NCI-H2029 (cell line): ENCODE measurements at regions not wholly inside any gene's neighbourhood (a gene's known extent, or its start where the extent isn't known, plus 50 kb on each side); places are given as distances from the start of the nearest gene placed in this dataset.

Experiments used
- DNase-seq: peaks from one replicate; lab custom pipeline; 2025; lab: John Stamatoyannopoulos, UW

DNA sequence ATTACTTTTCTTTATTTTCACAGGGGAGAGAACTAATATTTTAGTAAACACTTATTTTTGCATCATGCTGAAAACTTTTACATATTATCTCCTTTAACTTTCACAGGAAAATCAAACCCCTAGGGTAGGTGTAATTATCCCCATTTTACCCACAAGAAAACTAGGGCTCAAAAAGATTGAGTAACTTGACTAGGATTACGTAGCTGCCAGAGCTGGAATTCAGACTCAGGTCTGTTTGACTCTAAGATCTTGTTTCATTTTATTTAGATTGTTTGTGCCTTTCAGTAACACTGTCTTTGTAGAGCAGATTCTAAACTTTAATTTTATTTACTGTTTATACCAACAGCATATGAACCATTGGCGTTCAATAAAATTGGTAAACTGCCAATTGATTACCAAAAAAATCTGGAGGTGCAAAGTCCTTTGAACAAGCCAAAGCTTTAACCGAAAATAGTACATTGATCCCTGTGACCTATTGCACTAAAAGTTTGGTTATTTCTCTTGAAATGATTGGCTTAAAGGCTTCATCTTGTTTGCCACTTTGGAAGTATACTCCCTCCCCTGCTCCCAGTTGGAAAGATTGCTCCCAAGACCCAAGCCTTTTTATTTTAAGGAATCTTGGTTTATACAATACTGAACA, 71.0 kb upstream of the WDR26 start:
- no peak for DNase-seq

DNA sequence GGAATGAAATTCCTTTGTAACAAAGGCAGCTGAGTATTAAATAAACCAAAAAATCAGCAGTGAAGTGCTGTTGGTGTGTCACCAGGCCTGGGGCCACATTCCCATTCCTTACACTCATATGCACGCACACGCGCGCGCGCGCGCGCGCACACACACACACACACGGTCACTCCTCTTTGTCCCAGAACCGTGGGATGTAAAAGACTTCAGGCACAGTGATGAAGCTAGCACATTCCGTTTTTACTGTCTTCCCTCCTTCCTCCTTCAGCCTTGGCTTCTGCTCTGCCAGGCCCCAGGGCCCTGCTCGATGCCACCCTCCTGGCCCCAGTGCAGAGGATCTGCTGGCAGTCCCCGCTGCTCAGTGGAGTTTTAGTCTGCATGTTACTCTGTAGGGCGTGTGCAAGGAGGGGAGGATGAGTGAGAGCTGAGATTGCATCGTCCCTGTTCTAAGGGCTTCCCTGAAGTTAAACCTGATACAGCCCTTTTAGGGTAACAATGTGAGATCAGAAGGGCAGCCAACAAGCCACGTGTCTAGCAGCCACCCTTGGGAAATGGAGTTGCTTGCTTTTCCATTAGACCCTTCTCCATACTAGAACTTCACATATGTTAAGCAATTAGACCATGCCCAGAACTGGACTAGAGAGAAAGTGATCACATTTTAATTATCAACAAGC, 71.7 kb upstream of the WDR26 start:
- no peak for DNase-seq

- DNase-seq, result no peak
Measured at GRCh38 chr1:224507771-224508523, 73.3 kb upstream of the WDR26 start.

DNA sequence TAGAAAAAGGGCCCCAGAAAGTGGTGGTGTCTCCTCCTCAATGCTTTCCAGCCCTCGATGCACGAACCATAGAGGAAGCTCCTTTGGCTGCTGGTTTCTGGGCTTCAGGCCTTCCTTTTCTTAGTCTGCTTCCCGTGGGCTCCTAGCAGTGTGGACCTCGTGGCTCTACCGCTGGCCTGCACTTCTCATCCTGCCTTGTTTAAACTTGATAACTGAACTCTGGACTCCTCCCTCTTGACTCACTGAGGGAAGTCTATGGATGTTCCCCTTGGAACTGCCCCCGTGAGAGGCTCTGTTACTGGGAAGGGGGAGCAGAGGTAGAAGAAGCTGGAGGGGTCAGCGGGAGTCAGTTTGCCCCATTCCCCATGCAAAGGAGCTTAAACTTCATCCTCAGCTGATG, 75.3 kb upstream of the WDR26 start:
- DNase-seq, result no peak

DNA sequence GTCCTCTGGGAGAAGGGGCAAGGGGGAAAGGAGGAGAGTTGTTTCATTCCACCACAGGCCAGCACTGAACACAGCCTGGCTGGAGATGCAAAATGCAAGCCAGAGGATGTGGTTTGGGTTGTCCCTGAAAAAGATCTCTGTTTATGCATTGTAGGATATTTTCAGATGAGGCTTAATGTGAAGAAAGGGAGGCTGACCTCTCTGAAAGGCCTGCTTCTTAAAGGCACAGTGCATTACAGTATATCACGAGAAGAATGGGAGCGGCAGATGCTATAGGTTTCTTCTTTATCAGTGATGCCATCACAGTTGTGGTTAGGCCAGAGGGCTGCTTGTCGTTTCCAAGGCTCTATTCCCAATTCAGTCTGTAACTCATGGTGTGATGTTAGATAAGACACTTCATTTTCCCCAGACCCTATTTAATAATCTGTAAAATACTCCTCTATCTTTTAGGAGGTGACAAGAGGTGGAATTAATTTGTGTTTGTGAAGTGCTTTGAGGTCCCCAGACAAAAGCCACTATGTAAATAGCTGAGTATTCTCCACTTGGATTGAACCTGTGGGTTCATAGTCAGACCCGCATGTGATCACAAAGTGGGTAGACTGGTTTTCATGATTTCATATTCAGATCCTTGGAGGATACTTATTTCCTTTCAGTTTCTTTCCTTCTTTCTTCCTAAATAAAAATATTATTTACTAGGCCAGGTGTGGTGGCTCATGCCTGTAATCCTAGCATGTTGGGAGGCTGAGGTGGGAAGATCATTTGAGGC, 76.5 kb upstream of the WDR26 start:
- no peak for DNase-seq

DNA sequence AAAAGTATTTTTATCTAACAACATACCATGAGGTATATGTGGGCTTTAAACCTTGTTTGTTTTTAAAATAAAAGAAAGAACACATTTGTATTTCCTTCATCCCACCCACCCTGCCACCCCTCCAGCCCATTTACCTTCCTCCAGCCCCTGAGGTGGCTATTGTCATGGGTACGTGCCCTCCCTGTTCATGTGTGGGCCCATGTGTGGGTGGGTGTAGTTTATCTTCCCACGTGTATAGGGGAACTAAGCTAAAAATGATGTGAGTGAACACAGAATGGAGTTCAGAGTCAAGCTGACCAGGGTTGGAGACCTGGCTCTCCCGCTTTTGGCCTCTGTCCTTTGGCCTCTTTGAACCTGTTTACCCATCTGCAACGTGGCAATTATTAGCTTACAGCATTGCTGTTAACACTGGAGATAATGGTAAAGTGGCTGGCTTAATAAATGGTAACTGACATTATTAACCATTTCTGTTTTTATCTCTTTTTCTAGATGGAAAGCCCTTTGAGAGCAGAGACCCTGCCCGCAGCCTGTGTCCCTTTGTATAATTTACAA, 78.1 kb upstream of the WDR26 start:
- DNase-seq, result no peak

DNA sequence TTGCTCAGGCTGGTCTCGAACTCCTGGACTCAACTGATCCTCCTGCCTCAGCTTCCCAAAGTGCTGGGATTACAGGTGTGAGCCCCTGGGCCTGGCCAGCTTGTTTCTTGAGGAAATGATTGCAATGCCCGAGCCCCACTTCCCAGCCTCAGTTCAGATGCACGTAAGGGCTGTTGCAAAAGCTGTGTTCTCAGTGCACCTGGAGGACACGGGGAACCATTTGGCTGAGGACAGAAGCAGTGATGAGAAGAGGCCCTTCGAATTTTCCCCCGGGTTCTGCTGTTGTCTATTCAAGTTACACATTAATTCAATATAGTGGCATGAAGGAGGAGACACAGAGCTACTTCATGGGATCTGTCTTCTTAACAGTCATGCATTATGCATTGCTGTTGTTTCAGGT, 78.8 kb upstream of the WDR26 start:
- DNase-seq, result no peak

DNA sequence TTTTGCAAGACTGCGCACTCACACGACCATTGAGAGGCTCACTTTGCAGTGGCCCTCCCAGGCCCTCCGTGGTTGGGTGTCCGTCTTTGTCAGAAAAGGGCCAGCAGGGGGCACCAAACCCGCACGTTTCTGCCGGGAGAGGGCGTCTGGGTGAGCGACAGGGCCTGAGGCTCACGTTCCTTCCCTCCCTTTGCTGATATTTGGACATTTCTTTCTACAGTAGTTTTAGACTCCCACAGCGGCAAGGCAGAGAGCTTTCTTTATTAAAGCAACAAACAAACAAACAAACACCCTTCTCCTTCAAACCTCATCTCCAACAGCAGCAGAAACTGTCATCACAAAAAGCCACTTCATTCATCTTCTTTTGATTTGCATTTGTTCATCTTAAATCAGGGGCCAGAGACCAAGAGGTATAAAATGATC, 79.2 kb upstream of the WDR26 start:
- peak; percentile 63 for DNase-seq

DNA sequence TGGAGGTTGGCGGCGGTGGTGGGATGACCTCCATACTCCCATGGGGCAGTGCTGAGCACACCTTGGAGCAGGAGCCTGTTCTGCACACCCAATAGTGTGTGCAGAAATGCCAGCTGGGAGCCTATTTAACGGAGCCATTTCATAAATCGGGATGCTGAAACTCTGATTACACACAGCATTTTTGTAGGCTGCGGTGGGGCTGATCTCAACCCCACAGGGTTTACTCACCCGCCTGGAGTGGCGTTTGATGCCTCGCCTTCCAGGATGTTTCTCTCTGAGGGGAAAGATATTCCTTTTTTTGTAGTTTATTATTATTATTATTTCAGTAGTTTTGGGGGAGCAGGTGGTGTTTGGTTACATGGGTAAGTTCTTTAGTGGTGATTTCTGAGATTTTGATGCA, 82.6 kb upstream of the WDR26 start:
- no peak for DNase-seq

DNA sequence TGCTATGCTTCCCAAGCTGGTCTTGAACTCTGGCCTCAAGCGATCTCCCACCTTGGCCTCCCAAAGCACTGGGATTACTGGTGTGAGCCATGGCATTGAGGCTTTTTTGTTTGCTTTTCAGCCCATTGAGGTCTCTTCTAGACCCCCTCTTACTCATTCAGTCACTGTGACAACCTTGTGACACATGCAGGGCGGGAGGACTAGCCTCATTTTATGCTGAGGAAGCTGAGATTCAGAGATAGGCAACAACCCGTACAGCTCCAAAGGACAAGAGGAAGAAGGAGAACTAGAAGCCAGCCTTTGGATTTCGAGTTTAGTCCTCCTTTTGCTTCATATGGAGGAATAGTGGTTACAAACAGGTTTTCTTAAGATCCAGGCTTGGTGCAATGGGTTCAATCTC, 83.9 kb upstream of the WDR26 start:
- DNase-seq, result no peak

GRCh38 chr1:224519874-224520273, 85.3 kb upstream of the WDR26 start:
- DNase-seq, result no peak

DNA sequence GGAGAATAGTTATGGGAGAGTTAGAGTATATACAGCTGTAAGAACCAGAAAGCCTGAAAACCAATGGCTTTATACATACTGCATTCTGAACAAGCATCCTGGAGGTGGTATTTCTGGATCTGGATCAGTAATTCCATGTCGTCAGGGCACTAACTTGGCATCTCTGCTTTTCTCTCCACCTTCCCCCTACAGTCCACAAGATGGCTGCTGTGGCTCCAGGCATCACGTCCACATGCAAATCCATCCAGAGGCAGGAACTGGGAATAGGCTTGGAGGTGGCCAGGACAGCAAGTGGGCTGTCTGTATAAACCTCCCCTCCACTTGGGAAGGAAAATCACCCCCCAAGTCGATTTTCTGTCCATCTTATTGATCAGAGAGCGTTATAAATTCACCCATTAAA, 86.2 kb upstream of the WDR26 start:
- no peak for DNase-seq

- DNase-seq, result no peak
Measured at GRCh38 chr1:224521904-224522734, 87.5 kb upstream of the WDR26 start.

DNA sequence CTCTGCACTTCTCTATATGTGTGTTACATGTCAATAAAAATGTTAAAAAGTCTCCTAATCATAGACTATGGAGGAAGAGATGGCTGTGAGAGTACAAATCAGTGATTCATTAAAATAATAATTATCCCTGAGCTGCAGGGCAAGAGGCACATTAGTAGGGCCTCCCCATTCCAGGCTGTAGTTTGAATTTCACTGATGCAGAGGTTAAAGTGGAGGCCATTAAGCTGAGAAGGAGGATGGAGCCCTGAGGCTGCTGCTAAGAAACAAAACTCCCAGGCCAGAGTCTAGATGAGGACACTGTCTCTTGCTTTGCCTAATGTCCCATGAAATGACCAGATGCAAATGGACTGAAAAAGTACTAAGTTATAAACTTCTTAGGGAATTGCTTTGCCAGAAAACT, 89.1 kb upstream of the WDR26 start:
- DNase-seq, result no peak

DNA sequence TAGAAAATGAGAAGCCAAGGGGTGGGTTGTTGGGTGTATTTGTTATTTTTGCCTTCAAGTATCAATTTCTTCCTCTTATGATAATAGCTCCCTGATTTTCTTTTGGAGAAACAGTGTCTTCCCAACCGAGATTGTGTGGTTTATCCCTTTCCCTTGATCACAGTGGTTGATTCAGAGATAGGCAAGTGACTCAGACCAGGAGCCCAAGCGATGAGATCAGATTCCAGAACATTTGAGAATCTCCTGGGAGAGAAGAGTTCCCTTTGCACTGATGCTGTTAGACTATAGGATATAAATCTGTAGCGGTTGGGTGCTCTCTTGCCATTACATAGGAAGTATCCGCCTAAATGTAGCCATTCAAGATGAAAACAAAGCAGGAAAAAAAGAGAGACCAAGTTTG, 90.1 kb upstream of the WDR26 start:
- no peak for DNase-seq

DNA sequence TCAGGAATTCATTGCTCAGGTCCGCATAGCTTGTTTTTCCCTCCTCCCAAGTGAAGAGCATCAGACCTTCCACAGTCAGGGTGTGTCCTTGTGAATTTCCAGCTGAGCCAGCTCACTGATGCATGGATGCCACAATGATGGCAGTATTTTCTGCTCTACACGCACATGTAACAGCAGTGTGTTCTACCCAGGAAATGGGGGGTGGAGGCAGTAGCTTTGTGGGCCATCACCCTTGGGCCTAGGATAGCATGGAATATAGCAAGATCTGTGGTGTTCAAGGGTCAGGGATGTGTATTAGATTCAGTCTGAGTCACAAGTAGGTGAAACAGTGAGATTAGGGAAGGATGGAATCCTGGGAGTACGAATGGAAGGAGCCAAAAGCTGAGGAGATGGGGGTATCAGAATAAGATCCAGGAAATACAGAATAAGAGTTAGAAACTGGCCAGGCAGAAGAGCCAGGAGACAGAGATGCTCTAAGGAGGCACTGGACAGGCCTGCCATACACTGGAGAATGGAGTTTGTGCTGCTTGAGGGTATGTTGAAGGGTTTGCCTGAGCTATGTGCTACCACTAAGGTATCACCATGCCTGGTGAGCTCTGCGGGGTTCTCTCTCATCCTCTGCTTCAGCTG, 90.6 kb upstream of the CNIH3 start:
- DNase-seq, result no peak

GRCh38 chr1:224526771-224527170, 89.3 kb upstream of the CNIH3 start:
- DNase-seq, result no peak

- no peak for DNase-seq
Measured at GRCh38 chr1:224528900-224529299, 87.2 kb upstream of the CNIH3 start.

GRCh38 chr1:224529844-224530243, 86.3 kb upstream of the CNIH3 start:
- no peak for DNase-seq

DNA sequence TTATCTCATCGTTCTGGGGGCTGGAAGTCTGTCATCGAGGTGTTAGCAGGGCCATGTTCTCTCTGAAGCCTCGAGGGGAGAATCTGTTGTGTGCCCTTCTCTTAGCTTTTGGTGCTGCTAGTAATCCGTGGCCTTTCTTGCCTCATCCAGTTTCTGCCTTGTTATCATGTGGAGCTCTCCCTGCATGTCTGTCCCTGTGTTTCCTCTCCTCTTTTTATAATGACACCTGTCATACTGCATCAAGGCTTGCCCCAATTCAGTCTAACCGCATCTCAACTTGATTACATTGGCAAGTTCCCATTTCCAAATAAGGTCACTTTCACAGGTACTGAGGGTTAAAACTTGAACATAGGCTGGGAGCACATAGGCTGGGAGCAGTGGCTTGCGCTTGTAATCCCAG, 82.6 kb upstream of the CNIH3 start:
- DNase-seq, result peak; percentile 88

DNA sequence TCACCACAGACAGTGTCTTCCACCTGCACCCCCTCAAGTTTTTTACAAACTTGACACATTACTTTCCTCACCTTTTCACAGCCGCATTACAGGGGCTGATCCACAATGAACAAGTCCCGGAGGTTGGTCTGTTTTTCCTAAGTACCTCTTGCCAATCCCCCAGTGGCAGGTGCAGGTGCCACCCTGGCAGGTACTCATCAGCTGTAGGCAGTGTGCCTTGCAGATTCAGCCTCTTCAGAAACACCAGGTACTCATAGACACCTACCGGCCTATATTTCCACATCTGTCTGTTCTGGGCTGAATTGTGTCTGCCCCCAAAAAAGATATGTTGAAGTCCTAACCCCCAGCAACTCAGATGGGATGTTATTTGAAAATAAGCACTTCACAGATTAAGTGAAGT, 81.4 kb upstream of the CNIH3 start:
- peak; percentile 78 for DNase-seq
